ENCODE measurements at regions not wholly inside any gene's neighbourhood (a gene's known extent, or its start where the extent isn't known, plus 50 kb on each side); places are given as distances from the start of the nearest gene placed in this dataset.
"Not testable (repeated sequence)": the region's sequence is repeated elsewhere in the genome, so short reads cannot be mapped to it uniquely, and the experiment has no call there.

DNA sequence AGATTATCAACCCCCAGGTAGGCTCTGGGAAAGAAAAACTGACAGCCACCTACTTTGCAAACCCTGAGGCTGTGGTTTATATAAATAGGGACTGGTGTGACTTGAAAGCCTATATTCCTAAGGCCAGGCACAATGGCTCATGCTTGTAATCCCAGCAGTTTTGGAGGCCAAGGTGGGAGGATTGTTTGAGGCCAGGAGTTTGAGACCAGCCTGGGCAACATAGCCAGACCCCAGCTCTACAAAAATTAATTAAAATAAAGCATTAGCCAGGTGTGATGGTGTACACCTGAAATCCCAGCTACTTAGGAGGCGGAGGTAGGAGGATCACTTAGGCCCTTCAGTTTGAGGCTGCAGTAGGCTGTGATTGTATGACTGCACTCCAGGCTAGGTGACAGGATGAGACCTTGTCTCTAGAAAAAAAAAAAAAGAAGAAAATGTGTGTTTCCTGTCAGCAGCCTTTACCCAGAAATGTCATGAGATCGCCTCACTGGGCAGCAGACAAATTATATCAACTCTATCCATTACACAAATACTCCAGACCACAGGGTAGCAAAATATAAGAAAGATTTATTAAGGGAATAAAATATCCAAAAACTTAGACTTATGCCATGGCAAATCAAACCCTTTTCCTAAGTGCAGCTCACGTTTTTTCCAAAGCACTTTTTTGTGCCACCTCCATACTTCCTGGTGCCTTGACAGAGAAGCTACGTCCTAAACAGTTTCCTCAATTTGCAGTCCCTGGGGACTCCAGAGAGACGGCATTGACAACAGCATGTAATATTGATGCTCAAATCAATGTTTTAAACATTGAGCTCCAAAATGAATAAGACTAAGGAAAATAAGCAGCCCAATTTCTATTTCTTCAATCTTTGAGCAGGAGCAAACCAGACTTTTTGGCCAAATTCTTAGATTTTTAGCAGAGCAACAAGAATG lies 190.8 kb upstream of the NDUFV2 start:
- TF ChIP-seq, protein P1, sequence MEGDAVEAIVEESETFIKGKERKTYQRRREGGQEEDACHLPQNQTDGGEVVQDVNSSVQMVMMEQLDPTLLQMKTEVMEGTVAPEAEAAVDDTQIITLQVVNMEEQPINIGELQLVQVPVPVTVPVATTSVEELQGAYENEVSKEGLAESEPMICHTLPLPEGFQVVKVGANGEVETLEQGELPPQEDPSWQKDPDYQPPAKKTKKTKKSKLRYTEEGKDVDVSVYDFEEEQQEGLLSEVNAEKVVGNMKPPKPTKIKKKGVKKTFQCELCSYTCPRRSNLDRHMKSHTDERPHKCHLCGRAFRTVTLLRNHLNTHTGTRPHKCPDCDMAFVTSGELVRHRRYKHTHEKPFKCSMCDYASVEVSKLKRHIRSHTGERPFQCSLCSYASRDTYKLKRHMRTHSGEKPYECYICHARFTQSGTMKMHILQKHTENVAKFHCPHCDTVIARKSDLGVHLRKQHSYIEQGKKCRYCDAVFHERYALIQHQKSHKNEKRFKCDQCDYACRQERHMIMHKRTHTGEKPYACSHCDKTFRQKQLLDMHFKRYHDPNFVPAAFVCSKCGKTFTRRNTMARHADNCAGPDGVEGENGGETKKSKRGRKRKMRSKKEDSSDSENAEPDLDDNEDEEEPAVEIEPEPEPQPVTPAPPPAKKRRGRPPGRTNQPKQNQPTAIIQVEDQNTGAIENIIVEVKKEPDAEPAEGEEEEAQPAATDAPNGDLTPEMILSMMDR (IDR thresholded peaks at IDR 0.05; ENCODE audit: low read depth, low read length), result no peak
- no peak for DNase-seq

DNA sequence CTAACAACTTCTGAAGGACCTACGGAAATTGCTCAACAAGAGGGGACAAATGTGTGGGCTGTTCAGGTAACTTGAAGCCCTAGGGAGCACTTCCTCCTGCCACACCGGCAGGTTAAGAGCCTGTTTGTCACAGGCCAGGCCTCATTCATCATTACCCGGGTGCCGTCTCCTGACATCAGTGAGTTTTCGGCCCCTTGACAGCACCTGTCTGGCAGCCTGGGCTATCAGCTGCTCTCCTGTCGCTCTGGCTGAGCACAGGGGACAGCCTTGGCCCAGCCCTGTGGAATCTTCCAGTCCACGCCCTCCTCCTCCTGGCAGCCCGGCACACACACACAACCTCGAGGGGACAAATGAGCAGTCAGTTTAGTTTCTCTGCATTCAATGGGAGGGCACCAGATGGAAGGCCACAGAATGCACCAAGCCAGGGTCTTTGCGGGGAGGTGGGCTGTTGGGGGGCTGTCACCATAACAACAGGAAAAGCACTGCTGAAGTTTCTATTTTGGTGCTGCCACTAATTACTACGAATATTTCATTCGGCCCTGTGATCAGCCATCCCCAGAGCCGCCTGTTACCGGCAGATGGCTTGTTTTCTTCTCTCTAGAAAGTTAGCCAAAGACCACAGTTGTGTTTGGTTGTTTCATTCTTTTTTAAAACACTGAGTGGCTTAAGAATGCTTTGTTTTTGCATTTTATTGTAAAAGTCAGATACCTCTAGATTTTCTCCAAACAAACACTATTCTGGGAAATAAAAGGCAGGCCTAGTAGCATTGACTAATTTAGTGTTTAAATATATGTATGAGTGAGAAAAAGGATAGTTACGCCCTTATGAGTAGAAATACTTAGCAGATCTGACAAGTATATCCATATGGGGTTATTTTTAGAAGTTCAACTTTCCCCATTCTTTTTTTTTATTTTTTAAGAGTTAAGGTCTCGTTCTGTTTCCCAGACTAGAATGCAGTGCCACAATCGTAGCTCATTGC lies 189.9 kb upstream of the NDUFV2 start:
- Histone ChIP-seq H3K36me3 (no peaks in the 10 kb centered on the region), H3K27ac (no peak overlapping the region), H3K4me3 (ENCODE audit: low read depth, low read length) (no peak overlapping the region), H3K27me3 (ENCODE audit: insufficient read depth, low read depth, severe bottlenecking) (no peaks in the 10 kb centered on the region), H3K9me3 (ENCODE audit: severe bottlenecking) (peaks cover 8% of the 10 kb centered on the region)
- TF ChIP-seq, protein P1 (IDR thresholded peaks at IDR 0.05; ENCODE audit: low read depth, low read length), result no peak
- no peak for DNase-seq

More for the DNA sequence above, 190.8 kb upstream of the NDUFV2 start:
- no peak overlapping the region for H3K27ac ChIP-seq
- H3K36me3 ChIP-seq, result no peaks in the 10 kb centered on the region
- H3K4me3 ChIP-seq (ENCODE audit: low read depth, low read length), result no peak overlapping the region
- peaks cover 8% of the 10 kb centered on the region for H3K9me3 ChIP-seq (ENCODE audit: severe bottlenecking)
- H3K27me3 ChIP-seq (ENCODE audit: insufficient read depth, low read depth, severe bottlenecking), result no peaks in the 10 kb centered on the region

DNA sequence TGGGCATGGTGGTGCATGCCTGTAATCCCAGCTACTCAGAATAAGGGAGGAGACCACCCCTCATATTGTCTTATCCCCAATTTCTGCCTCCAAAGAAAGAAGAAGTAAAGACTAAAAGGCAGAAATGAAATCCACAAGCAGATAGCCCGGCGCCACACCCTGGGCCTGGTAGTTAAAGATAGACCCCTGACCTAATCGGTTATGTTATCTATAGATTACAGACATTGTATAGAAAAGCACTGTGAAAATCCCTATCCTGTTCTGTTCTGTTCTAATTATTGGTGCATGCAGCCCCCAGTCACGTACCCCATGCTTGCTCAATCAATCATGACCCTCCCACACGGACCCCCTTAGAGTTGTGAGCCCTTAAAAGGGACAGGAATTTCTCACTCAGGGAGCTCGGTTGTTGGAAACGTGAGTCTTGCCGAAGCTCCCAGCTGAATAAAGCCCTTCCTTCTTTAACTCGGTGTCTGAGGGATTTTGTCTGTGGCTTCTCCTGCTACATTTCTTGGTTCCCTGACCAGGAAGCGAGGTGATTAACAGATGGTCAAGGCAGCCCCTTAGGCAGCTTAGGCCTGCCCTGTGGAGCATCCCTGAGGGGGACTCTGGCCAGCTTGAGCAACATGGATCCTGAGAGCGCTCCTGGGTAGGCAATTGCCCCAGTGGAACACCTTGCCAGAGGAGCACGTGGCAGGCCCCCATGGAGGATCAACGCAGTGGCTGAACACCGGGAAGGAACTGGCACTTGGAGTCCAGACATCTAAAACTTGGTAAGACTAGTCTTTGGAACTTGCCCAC lies 188.7 kb upstream of the NDUFV2 start:
- not testable (repeated sequence) for H3K27me3 ChIP-seq (ENCODE audit: insufficient read depth, low read depth, severe bottlenecking); H3K27ac ChIP-seq; H3K9me3 ChIP-seq (ENCODE audit: severe bottlenecking); DNase-seq; H3K36me3 ChIP-seq; H3K4me3 ChIP-seq (ENCODE audit: low read depth, low read length)

DNA sequence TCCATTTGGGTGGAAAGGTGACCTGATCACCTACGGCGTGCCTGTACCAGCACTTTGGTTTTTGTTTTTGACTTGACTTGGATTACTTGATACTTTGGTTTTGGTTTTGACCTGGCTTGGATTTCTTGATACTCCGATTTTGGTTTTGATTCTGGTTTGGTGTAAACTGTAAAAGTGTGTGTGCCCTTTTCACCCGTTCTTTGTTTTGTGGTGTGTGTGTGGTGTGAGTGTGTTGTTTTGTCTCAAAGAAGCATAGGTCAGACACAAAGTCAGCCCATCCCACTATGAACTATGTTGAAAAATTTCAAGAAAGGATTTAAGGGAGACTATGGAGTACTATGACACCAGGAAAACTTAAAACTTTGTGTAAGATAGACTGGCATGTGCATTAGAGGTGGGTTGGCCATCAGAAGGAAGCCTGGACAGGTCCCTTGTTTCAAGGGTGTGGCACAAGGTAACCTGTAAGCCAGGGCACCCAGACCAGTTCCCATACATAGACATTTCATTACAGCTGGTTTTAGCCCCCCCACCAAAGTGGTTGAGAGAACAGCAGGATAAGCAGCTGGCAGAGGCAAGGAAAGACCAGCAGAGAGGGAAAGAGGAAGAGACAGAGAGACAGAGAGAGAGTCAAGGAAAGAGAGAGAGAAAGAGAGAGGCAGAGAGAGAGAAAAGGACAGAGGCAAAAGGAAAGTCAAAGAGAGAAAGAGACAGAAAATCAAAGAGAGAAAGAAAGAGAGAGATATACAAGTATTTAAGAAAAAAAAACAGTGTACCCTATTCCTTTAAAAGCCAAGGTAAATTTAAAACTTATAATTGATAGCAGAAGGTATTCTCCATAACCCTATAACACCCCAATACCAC lies 187.9 kb upstream of the NDUFV2 start:
- DNase-seq; H3K36me3 ChIP-seq; H3K9me3 ChIP-seq (ENCODE audit: severe bottlenecking); H3K4me3 ChIP-seq (ENCODE audit: low read depth, low read length); H3K27ac ChIP-seq; H3K27me3 ChIP-seq (ENCODE audit: insufficient read depth, low read depth, severe bottlenecking): not testable (repeated sequence)

DNA sequence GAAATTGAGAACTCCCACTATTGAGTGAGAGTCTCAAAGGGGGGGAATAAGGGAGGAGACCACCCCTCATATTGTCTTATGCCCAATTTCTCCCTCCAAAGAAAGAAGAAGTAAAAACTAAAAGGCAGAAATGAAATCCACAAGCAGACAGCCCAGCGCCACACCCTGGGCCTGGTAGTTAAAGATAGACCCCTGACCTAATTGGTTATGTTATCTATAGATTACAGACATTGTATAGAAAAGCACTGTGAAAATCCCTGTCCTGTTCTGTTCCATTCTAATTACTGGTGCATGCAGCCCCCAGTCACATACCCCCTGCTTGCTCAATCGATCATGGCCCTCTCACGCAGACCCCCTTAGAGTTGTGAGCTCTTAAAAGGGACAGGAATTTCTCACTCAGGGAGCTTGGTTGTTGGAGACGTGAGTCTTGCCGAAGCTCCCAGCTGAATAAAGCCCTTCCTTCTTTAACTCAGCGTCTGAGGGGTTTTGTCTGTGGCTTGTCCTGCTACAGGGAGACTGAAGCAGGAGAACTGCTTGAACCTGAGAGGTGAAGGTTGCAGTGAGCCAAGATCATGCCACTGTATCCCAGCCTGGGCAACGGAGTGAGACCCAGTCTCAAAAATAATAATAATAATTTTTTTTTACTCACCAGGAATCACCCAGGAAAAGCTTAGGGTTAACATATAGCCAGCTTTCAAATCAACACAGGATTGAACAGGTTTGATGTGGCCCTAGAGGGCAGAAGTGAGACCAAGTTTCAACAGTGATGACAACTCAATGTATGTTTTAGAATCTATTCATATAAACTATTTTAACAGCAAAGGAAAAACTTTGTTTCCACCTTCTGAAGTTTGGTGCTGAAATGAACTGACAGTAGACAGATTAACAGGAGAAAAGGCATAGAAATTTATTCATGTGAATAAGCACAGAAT lies 181.4 kb upstream of the NDUFV2 start:
- not testable (repeated sequence) for H3K9me3 ChIP-seq (ENCODE audit: severe bottlenecking); H3K4me3 ChIP-seq (ENCODE audit: low read depth, low read length); H3K36me3 ChIP-seq; DNase-seq; H3K27me3 ChIP-seq (ENCODE audit: insufficient read depth, low read depth, severe bottlenecking); H3K27ac ChIP-seq

DNA sequence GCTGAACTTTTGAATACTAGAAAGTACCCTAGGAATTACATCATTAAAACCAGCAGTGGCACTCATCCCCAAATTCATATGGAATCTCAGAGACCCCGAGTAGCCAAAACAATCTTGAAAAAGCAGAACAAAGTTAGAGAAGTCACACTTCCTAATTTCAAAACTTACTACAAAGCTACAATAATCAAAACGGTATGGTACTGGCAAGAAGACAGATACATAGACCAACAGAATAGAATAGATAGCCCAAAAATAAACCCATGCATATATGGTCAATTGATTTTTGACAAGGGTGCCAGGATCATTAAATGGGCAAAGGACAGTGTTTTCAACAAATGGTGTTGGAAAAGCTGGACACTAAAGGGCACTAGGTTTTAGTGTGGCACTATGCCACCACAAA lies 176.0 kb upstream of the NDUFV2 start:
- TF ChIP-seq, protein P1 (IDR thresholded peaks at IDR 0.05; ENCODE audit: low read depth, low read length), result no peak
- Histone ChIP-seq H3K9me3 (ENCODE audit: severe bottlenecking) (peaks cover 15% of the 10 kb centered on the region), H3K4me3 (ENCODE audit: low read depth, low read length) (no peak overlapping the region), H3K36me3 (no peaks in the 10 kb centered on the region), H3K27ac (no peak overlapping the region), H3K27me3 (ENCODE audit: insufficient read depth, low read depth, severe bottlenecking) (no peaks in the 10 kb centered on the region)
- DNase-seq, result no peak
